RWPE2 (cell line): ENCODE measurements at regions not wholly inside any gene's neighbourhood (a gene's known extent, or its start where the extent isn't known, plus 50 kb on each side); places are given as distances from the start of the nearest gene placed in this dataset.

Experiments used
- ATAC-seq: fragments of 200-7000 bp; cut with Tn5 transposase; 3 replicates; pipeline ENCODE4 v1.9.1; 2021; ENCODE audit warnings: low read depth
- DNase-seq: peaks from one replicate; pipeline ENCODE4 v3.0.0-alpha.2; 2020; ENCODE audit warnings: low spot score
- H3K27ac ChIP-seq: fragments of 450-650 bp; 2 replicates; pipeline ENCODE4 v1.5.1; 2017; ENCODE audit warnings: mild to moderate bottlenecking; ENCODE audit not compliant: poor library complexity, severe bottlenecking
- H3K27me3 ChIP-seq: fragments of 250-450 bp; sonication (Bioruptor Pico); 2 replicates; pipeline ENCODE4 v1.5.1; 2021; ENCODE audit warnings: mild to moderate bottlenecking, moderate library complexity; ENCODE audit not compliant: insufficient read depth, poor library complexity, severe bottlenecking
- H3K36me3 ChIP-seq: fragments of 250-450 bp; sonication (Bioruptor Pico); 2 replicates; pipeline ENCODE4 v1.5.1; 2020; ENCODE audit warnings: low read depth, mild to moderate bottlenecking, moderate library complexity
- H3K4me1 ChIP-seq: fragments of 250-450 bp; sonication (Bioruptor Pico); 2 replicates; pipeline ENCODE4 v1.5.1; 2021; ENCODE audit warnings: mild to moderate bottlenecking, moderate library complexity; ENCODE audit not compliant: insufficient read depth, poor library complexity, severe bottlenecking
- H3K4me3 ChIP-seq: fragments of 250-450 bp; sonication (Bioruptor Pico); 2 replicates; pipeline ENCODE4 v1.5.1; 2021; ENCODE audit warnings: mild to moderate bottlenecking, moderate library complexity; ENCODE audit not compliant: severe bottlenecking
- H3K9me3 ChIP-seq: fragments of 250-450 bp; sonication (Bioruptor Pico); 2 replicates; pipeline ENCODE4 v1.5.1; 2021; ENCODE audit warnings: mild to moderate bottlenecking, moderate library complexity; ENCODE audit not compliant: severe bottlenecking
- TF ChIP-seq, protein P1 (sequence below): fragments of 450-650 bp; IDR thresholded peaks from one replicate; pipeline ENCODE4 v1.5.1; 2017; ENCODE audit warnings: mild to moderate bottlenecking, moderate library complexity; ENCODE audit not compliant: poor library complexity, severe bottlenecking

DNA sequence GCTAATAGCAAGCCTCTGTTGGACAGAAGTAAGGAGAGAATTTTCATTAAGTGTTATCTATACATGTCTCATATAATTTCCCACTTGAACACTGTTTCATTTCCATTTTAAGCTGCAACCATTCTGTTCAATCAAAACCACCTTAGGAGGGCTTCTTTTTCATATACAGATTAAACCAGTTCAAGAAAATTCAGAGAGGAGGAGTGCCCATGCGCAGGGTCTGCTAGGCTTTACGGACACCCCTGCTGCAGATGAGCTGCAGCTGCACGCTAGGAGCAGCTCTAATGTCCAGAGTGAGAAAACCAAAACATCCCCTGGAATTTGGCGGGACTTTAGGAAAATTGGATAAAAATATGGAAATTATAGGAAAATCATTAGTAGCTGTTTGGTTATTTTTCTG, 541.0 kb downstream of the SPRY1 start:
- H3K4me3 ChIP-seq, result no peak overlapping the region
- ATAC-seq (no peak), DNase-seq (no peak)
- H3K4me1 ChIP-seq, result peaks cover 3% of the 10 kb centered on the region
- TF ChIP-seq, protein P1, sequence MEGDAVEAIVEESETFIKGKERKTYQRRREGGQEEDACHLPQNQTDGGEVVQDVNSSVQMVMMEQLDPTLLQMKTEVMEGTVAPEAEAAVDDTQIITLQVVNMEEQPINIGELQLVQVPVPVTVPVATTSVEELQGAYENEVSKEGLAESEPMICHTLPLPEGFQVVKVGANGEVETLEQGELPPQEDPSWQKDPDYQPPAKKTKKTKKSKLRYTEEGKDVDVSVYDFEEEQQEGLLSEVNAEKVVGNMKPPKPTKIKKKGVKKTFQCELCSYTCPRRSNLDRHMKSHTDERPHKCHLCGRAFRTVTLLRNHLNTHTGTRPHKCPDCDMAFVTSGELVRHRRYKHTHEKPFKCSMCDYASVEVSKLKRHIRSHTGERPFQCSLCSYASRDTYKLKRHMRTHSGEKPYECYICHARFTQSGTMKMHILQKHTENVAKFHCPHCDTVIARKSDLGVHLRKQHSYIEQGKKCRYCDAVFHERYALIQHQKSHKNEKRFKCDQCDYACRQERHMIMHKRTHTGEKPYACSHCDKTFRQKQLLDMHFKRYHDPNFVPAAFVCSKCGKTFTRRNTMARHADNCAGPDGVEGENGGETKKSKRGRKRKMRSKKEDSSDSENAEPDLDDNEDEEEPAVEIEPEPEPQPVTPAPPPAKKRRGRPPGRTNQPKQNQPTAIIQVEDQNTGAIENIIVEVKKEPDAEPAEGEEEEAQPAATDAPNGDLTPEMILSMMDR, result no peak
- no peaks in the 10 kb centered on the region for H3K36me3 ChIP-seq
- no peaks in the 10 kb centered on the region for H3K27me3 ChIP-seq
- H3K9me3 ChIP-seq, result no peaks in the 10 kb centered on the region
- no peak overlapping the region for H3K27ac ChIP-seq

DNA sequence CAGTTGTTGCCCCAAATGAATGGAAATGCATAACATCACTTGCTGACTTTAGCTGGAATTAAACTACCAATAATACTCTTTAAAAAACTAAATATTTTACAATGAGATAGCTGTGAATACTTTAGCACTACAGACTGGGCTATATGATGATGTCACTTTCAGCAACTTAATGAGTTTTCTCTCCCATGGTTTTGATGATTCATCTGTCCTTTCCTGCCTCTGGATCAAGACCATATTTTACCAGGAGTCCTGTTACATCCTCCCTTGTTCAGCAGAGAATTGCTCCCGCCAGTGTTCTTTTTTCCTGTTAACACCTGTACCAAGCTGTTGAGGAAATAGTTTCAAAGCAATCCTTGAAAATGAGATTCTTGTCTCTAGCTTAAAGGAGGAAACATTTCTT, 543.0 kb downstream of the SPRY1 start:
- Histone ChIP-seq H3K4me3 (no peak overlapping the region), H3K27me3 (no peaks in the 10 kb centered on the region), H3K4me1 (peaks cover 3% of the 10 kb centered on the region), H3K9me3 (no peaks in the 10 kb centered on the region), H3K27ac (no peak overlapping the region), H3K36me3 (no peaks in the 10 kb centered on the region)
- no peak for DNase-seq
- TF ChIP-seq, protein P1, result no peak
- ATAC-seq, result peak; percentile 83

DNA sequence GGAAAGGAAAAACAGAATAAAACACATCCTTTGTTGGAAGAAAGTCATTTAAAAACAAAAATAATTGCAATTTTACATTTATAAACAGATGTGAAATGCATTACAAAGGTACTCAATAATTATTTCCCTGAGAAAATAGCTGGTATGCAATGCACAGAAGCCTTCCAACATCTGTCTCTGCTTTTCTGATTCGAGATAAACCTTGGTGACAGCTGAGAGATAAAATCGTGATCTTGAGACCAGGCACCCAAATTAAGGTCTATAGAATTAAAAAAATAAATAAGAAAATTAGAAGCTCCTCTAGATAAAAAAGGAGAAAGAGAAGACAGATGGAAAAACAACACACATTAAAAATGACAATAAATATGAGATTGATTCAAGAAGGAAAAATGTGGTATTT, 544.0 kb downstream of the SPRY1 start:
- Histone ChIP-seq H3K9me3 (no peaks in the 10 kb centered on the region), H3K4me1 (peaks cover 3% of the 10 kb centered on the region), H3K27me3 (no peaks in the 10 kb centered on the region), H3K4me3 (no peak overlapping the region), H3K36me3 (no peaks in the 10 kb centered on the region), H3K27ac (no peak overlapping the region)
- DNase-seq (no peak), ATAC-seq (no peak)
- TF ChIP-seq, protein P1, result no peak

DNA sequence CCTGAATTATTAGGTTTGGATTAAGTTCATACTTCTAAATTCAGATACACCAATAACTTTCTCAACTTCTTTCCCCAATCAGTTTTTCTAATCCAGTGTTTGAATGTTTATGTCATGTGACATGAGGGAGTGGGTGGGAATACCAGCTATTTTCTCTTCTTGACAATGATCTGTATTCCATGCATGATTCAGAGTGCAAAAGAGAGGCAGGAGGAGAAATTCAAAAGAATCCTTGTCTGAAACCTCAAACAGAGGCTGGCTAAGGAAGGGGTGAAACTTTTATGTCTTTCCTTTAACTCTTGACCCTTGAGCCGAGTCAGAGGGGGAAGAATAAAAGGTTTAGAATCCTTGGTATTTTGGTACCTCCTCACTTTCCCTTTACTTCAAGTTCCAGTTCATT, 544.7 kb downstream of the SPRY1 start:
- Histone ChIP-seq H3K9me3 (no peaks in the 10 kb centered on the region), H3K4me3 (no peak overlapping the region), H3K27ac (no peak overlapping the region), H3K4me1 (peaks cover 3% of the 10 kb centered on the region), H3K27me3 (no peaks in the 10 kb centered on the region), H3K36me3 (no peaks in the 10 kb centered on the region)
- no peak for ATAC-seq
- TF ChIP-seq, protein P1, result no peak
- DNase-seq, result no peak

DNA sequence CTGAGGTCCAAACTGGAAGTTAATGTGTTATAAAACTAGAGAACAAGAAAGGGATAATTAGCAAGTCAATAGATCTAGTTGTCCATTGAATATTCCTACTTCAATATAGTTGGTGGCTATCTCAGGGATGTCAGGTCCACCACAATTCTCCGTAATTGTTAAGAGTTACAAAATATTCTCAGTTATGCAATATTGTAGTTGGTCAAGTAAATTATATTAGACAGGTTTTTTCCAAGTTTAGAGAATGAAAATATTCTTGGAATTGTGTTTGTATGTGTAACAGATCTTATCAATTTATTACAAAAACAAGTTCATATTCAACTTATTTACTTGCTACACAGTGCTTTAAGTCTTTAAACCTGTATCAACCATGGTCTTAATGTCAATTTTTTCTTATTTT, 547.4 kb downstream of the SPRY1 start:
- Histone ChIP-seq H3K4me3 (no peak overlapping the region), H3K27me3 (no peaks in the 10 kb centered on the region), H3K36me3 (no peaks in the 10 kb centered on the region), H3K27ac (no peak overlapping the region), H3K9me3 (no peaks in the 10 kb centered on the region), H3K4me1 (peaks cover 3% of the 10 kb centered on the region)
- ATAC-seq, result no peak
- TF ChIP-seq, protein P1, result no peak
- DNase-seq, result no peak
